Vagina (tissue), 2 donors: ENCODE measurements at regions not wholly inside any gene's neighbourhood (a gene's known extent, or its start where the extent isn't known, plus 50 kb on each side); places are given as distances from the start of the nearest gene placed in this dataset.
"Not testable (repeated sequence)": the region's sequence is repeated elsewhere in the genome, so short reads cannot be mapped to it uniquely, and the experiment has no call there.

ENCODE experiments used
- DNase-seq, 2 donors: peaks; one replicate each; pipeline ENCODE4 v3.0.0-alpha.2; 2017; ENCODE audit errors: extremely low spot score in 2 of 2
- H3K27ac ChIP-seq: fragments of 200-600 bp; sonication (generic); one replicate; pipeline ENCODE4 v1.5.1; 2019
- H3K27me3 ChIP-seq: fragments of 200-600 bp; sonication (generic); one replicate; pipeline ENCODE4 v1.5.1; 2019
- H3K36me3 ChIP-seq, 2 donors: fragments of 200-600 bp; sonication (generic); one replicate each; pipeline ENCODE4 v1.5.1; 2017 to 2019
- H3K4me1 ChIP-seq: fragments of 200-600 bp; sonication (generic); one replicate; pipeline ENCODE4 v1.5.1; 2019
- H3K4me3 ChIP-seq, 2 donors: fragments of 200-600 bp; sonication (generic); 1 replicate in 1 of 2; 2 replicates in 1 of 2; pipeline ENCODE4 v1.5.1; 2016 to 2019
- H3K9me3 ChIP-seq: fragments of 200-600 bp; sonication (generic); one replicate; pipeline ENCODE4 v1.5.1; 2019
- POLR2A ChIP-seq, 2 donors: fragments of 450-650 bp; IDR thresholded peaks; one replicate each; pipeline ENCODE4 v1.6.1; 2017; ENCODE audit warnings: antibody characterized with exemption in 2 of 2, mild to moderate bottlenecking in 2 of 2, moderate library complexity in 2 of 2
- POLR2AphosphoS5 ChIP-seq, 2 donors: sonication (generic); formaldehyde crosslinking; IDR thresholded peaks; one replicate each; pipeline ENCODE4 v1.9.0; 2017; ENCODE audit warnings: antibody characterized with exemption in 2 of 2, mild to moderate bottlenecking in 2 of 2, low read depth in 1 of 2; ENCODE audit not compliant: insufficient read depth in 1 of 2
- intact Hi-C: fragments of 100-400 bp; cut with DNase I; formaldehyde crosslinking; loops from one replicate; pipeline ENCODE4 v1.15.1; 2023
- TF ChIP-seq, protein P1 (sequence below), 3 experiments: fragments of 450-650 bp in 2 of 3; fragments of 200-600 bp in 1 of 3; sonication (generic) in 1 of 3; IDR thresholded peaks; one replicate each; pipeline ENCODE4 v1.5.1; 2017 to 2019; ENCODE audit warnings: antibody characterized with exemption in 3 of 3, mild to moderate bottlenecking in 2 of 3, moderate library complexity in 2 of 3

DNA sequence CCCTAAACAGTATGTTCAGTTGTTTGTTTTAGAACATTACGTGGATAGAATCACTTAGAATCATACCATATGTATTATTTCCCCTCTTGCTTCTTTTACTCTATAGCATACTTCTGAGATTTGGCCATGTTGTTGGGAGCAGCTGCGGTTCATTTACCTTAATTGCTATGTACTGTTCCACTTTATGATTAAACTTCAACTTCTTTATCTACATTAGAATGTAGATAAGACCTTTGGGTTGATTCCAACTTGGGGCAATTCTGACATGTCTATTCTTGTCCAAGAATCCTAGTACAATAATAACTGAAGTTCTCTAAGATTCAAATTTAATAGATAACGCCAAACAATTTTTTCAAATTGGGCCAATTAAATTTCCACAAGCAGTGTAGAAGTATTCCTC, 80.7 kb downstream of the GRIN2B start:
- DNase-seq: no peak
- Histone ChIP-seq H3K36me3 (no peaks in the 10 kb centered on the region), H3K4me1 (no peaks in the 10 kb centered on the region), H3K9me3 (no peaks in the 10 kb centered on the region), H3K27me3 (no peaks in the 10 kb centered on the region), H3K27ac (no peak overlapping the region), H3K4me3 (no peak overlapping the region)
- intact Hi-C loops: no loop called here
- TF ChIP-seq POLR2A (IDR thresholded peaks at IDR 0.05) (no peak), POLR2AphosphoS5 (IDR thresholded peaks at IDR 0.05; ENCODE audit: insufficient read depth in 1 of 2, low read depth in 1 of 2) (no peak)
- TF ChIP-seq, protein P1, sequence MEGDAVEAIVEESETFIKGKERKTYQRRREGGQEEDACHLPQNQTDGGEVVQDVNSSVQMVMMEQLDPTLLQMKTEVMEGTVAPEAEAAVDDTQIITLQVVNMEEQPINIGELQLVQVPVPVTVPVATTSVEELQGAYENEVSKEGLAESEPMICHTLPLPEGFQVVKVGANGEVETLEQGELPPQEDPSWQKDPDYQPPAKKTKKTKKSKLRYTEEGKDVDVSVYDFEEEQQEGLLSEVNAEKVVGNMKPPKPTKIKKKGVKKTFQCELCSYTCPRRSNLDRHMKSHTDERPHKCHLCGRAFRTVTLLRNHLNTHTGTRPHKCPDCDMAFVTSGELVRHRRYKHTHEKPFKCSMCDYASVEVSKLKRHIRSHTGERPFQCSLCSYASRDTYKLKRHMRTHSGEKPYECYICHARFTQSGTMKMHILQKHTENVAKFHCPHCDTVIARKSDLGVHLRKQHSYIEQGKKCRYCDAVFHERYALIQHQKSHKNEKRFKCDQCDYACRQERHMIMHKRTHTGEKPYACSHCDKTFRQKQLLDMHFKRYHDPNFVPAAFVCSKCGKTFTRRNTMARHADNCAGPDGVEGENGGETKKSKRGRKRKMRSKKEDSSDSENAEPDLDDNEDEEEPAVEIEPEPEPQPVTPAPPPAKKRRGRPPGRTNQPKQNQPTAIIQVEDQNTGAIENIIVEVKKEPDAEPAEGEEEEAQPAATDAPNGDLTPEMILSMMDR (IDR thresholded peaks at IDR 0.05): no peak

GRCh38 chr12:13898387-13898786, 83.0 kb downstream of the GRIN2B start:
- DNase-seq, H3K9me3 ChIP-seq, H3K27me3 ChIP-seq, H3K36me3 ChIP-seq, H3K4me3 ChIP-seq, intact Hi-C loops, H3K4me1 ChIP-seq, H3K27ac ChIP-seq: not testable (repeated sequence)

GRCh38 chr12:13897811-13898210, 83.6 kb downstream of the GRIN2B start:
- H3K27ac ChIP-seq: no peak overlapping the region
- TF ChIP-seq, protein P1 (IDR thresholded peaks at IDR 0.05): no peak
- TF ChIP-seq POLR2A (IDR thresholded peaks at IDR 0.05): no peak
- TF ChIP-seq POLR2AphosphoS5 (IDR thresholded peaks at IDR 0.05; ENCODE audit: insufficient read depth in 1 of 2, low read depth in 1 of 2): no peak
- DNase-seq: no peak
- intact Hi-C loops: no loop called here
- H3K9me3 ChIP-seq: no peaks in the 10 kb centered on the region
- no peaks in the 10 kb centered on the region for H3K4me1 ChIP-seq
- no peaks in the 10 kb centered on the region for H3K27me3 ChIP-seq
- H3K4me3 ChIP-seq: no peak overlapping the region
- no peaks in the 10 kb centered on the region for H3K36me3 ChIP-seq

DNA sequence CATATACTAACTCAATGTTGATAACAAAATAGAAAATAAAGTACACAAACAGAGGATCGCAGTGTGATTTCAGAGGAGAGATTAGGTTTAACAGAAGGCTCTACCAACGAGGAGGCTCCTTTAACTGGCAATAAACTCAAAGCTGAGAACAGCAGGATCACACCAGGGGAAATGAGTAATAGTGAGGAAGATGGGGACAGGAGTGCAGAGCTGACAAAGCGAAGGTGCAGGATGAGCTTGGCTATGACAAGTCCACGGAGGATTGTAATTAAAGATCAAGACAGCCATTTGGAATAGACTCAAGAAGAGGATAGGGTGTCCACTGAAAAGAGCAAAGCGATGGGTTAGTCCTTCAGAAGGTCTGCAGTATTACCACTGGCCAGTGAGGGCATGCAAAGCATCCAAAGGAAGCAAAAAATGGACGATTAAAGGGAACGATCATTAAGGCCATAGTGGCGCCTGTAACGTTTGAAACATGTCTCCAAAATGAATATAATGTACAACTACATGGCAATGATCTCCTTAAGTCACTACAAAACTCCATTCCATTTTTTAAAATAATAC, 85.3 kb downstream of the GRIN2B start:
- H3K36me3 ChIP-seq: no peaks in the 10 kb centered on the region
- no peak overlapping the region for H3K27ac ChIP-seq
- H3K9me3 ChIP-seq: no peaks in the 10 kb centered on the region
- no peak for DNase-seq
- no peaks in the 10 kb centered on the region for H3K4me1 ChIP-seq
- no peaks in the 10 kb centered on the region for H3K27me3 ChIP-seq
- intact Hi-C loops: no loop called here
- TF ChIP-seq POLR2AphosphoS5 (IDR thresholded peaks at IDR 0.05; ENCODE audit: insufficient read depth in 1 of 2, low read depth in 1 of 2): no peak
- no peak for TF ChIP-seq POLR2A (IDR thresholded peaks at IDR 0.05)
- TF ChIP-seq, protein P1 (IDR thresholded peaks at IDR 0.05): no peak
- no peak overlapping the region for H3K4me3 ChIP-seq

- intact Hi-C loops: no loop called here
- TF ChIP-seq POLR2AphosphoS5 (IDR thresholded peaks at IDR 0.05; ENCODE audit: insufficient read depth in 1 of 2, low read depth in 1 of 2) (no peak), POLR2A (IDR thresholded peaks at IDR 0.05) (no peak)
- TF ChIP-seq, protein P1 (IDR thresholded peaks at IDR 0.05): no peak
These were observed 89.5 kb downstream of the GRIN2B start for GRCh38 chr12:13891902-13892301.

More at GRCh38 chr12:13891902-13892301, 89.5 kb downstream of the GRIN2B start:
- Histone ChIP-seq H3K4me1 (no peaks in the 10 kb centered on the region), H3K27ac (no peak overlapping the region), H3K4me3 (no peak overlapping the region), H3K27me3 (no peaks in the 10 kb centered on the region), H3K9me3 (no peaks in the 10 kb centered on the region), H3K36me3 (no peaks in the 10 kb centered on the region)
- DNase-seq: no peak
